ENCODE measurements at regions not wholly inside any gene's neighbourhood (a gene's known extent, or its start where the extent isn't known, plus 50 kb on each side); places are given as distances from the start of the nearest gene placed in this dataset.

GRCh38 chr10:130432850-130433249 is 296.7 kb downstream of the GLRX3 start:
- Histone ChIP-seq H3K4me1 (ENCODE audit: insufficient read depth, low read length, poor library complexity, severe bottlenecking) (no peaks in the 10 kb centered on the region), H3F3A (ENCODE audit: low read depth) (no peaks in the 10 kb centered on the region), H3K4me2 (ENCODE audit: low read depth, low read length, poor library complexity, severe bottlenecking) (no peak overlapping the region), H3K4me3 (ENCODE audit: low read length, poor library complexity, severe bottlenecking) (no peak overlapping the region), H3K79me2 (ENCODE audit: insufficient read depth, low read length) (no peaks in the 10 kb centered on the region), H4K20me1 (ENCODE audit: insufficient read depth, low read length, poor library complexity, severe bottlenecking) (no peaks in the 10 kb centered on the region), H3K27me3 (ENCODE audit: insufficient read depth, low read length, poor library complexity, severe bottlenecking) (no peaks in the 10 kb centered on the region), H3K9ac (ENCODE audit: low read depth, low read length, poor library complexity, severe bottlenecking) (no peak overlapping the region), H2AFZ (ENCODE audit: low read length) (no peak overlapping the region), H3K9me3 (ENCODE audit: insufficient read depth, low read depth, low read length) (peaks cover 7% of the 10 kb centered on the region; the same call in 1 of the 2 replicates), H3K36me3 (ENCODE audit: insufficient read depth, low read length) (no peaks in the 10 kb centered on the region), H3K9me2 (replicated peaks; ENCODE audit: low read depth, low read length) (no peaks in the 10 kb centered on the region)
- TF ChIP-seq EZH2phosphoT487 (IDR thresholded peaks at IDR 0.05; ENCODE audit: borderline replicate concordance) (no peak), CTCF (conservative IDR thresholded peaks at IDR 0.05; ENCODE audit: low read length) (no peak)

- no peak overlapping the region for H3K9ac ChIP-seq (ENCODE audit: low read depth, low read length, poor library complexity, severe bottlenecking)
- no peaks in the 10 kb centered on the region for H3K27me3 ChIP-seq (ENCODE audit: insufficient read depth, low read length, poor library complexity, severe bottlenecking)
- H3K36me3 ChIP-seq (ENCODE audit: insufficient read depth, low read length): no peaks in the 10 kb centered on the region
- H3K4me1 ChIP-seq (ENCODE audit: insufficient read depth, low read length, poor library complexity, severe bottlenecking): no peaks in the 10 kb centered on the region
- H2AFZ ChIP-seq (ENCODE audit: low read length): no peak overlapping the region
- H3K4me3 ChIP-seq (ENCODE audit: low read length, poor library complexity, severe bottlenecking): no peak overlapping the region
- no peaks in the 10 kb centered on the region for H3F3A ChIP-seq (ENCODE audit: low read depth)
- no peak for TF ChIP-seq EZH2phosphoT487 (IDR thresholded peaks at IDR 0.05; ENCODE audit: borderline replicate concordance)
- no peak for TF ChIP-seq CTCF (conservative IDR thresholded peaks at IDR 0.05; ENCODE audit: low read length)
- no peaks in the 10 kb centered on the region for H4K20me1 ChIP-seq (ENCODE audit: insufficient read depth, low read length, poor library complexity, severe bottlenecking)
- no peaks in the 10 kb centered on the region for H3K79me2 ChIP-seq (ENCODE audit: insufficient read depth, low read length)
- no peaks in the 10 kb centered on the region for H3K9me2 ChIP-seq (replicated peaks; ENCODE audit: low read depth, low read length)
- H3K9me3 ChIP-seq (ENCODE audit: insufficient read depth, low read depth, low read length): peaks cover 12% of the 10 kb centered on the region; the same call in 1 of the 2 replicates
- H3K4me2 ChIP-seq (ENCODE audit: low read depth, low read length, poor library complexity, severe bottlenecking): no peak overlapping the region
Observed at GRCh38 chr10:130434446-130435385, 298.5 kb downstream of the GLRX3 start.

- no peaks in the 10 kb centered on the region for H3K79me2 ChIP-seq (ENCODE audit: insufficient read depth, low read length)
- no peaks in the 10 kb centered on the region for H3K27me3 ChIP-seq (ENCODE audit: insufficient read depth, low read length, poor library complexity, severe bottlenecking)
- no peaks in the 10 kb centered on the region for H4K20me1 ChIP-seq (ENCODE audit: insufficient read depth, low read length, poor library complexity, severe bottlenecking)
- no peaks in the 10 kb centered on the region for H3K36me3 ChIP-seq (ENCODE audit: insufficient read depth, low read length)
- H3K4me1 ChIP-seq (ENCODE audit: insufficient read depth, low read length, poor library complexity, severe bottlenecking): no peaks in the 10 kb centered on the region
- peaks cover 12% of the 10 kb centered on the region; the same call in 1 of the 2 replicates for H3K9me3 ChIP-seq (ENCODE audit: insufficient read depth, low read depth, low read length)
- no peaks in the 10 kb centered on the region for H3F3A ChIP-seq (ENCODE audit: low read depth)
- no peak overlapping the region for H3K4me3 ChIP-seq (ENCODE audit: low read length, poor library complexity, severe bottlenecking)
- no peak overlapping the region for H2AFZ ChIP-seq (ENCODE audit: low read length)
- H3K9me2 ChIP-seq (replicated peaks; ENCODE audit: low read depth, low read length): no peaks in the 10 kb centered on the region
- H3K4me2 ChIP-seq (ENCODE audit: low read depth, low read length, poor library complexity, severe bottlenecking): no peak overlapping the region
- H3K9ac ChIP-seq (ENCODE audit: low read depth, low read length, poor library complexity, severe bottlenecking): no peak overlapping the region
- TF ChIP-seq EZH2phosphoT487 (IDR thresholded peaks at IDR 0.05; ENCODE audit: borderline replicate concordance) (no peak), CTCF (conservative IDR thresholded peaks at IDR 0.05; ENCODE audit: low read length) (no peak)
Observed at GRCh38 chr10:130435961-130436360, 299.8 kb downstream of the GLRX3 start.
